ENCODE measurements at regions not wholly inside any gene's neighbourhood (a gene's known extent, or its start where the extent isn't known, plus 50 kb on each side); places are given as distances from the start of the nearest gene placed in this dataset.
"Not testable (repeated sequence)": the region's sequence is repeated elsewhere in the genome, so short reads cannot be mapped to it uniquely, and the experiment has no call there.

DNA sequence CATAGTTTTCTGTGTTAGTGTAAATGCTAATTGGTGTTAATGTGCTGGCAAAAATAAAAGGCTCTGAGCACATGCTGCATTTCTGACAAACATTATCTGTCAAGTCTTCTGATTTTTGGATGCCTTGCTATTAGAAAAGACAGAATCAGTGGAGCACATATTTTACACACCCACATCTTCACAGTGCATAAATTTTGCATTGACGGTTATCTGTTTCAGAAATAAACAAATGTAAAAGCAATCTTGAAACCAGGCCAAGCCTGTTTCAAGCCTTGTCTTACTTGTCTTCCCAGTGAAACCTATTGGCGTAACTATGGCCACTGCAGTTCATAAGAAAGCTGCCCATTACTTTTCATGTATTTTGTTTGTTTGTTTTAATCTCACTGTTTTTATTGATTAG is 333.7 kb upstream of the CDH19 start:
- no peak for FAIRE-seq
- no peak for DNase-seq (ENCODE audit: low spot score in 2 of 2)

- FAIRE-seq (no peak), DNase-seq (ENCODE audit: low spot score in 2 of 2) (no peak)
Measured at GRCh38 chr18:66931010-66931409, 327.1 kb upstream of the CDH19 start.

DNA sequence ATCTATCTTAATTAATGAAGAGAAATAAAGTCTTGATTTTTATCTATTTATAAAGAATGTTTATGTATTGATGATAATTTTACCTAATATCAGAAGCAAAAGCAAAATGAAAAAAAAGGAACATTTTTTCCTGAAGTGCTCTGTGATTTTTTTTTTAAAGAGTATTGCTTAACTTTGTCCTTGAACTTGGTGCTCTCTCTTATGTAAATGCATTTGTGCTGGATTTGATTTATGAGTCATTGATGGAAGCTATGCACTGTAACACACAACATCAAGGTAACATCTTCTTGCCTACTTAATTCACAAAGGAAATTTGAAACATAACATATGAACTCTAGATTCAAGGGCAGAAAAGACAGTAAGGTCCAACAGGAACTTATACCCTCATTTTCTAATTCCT is 312.9 kb upstream of the CDH19 start:
- DNase-seq (ENCODE audit: low spot score in 2 of 2) (no peak), FAIRE-seq (no peak)

- no peak for FAIRE-seq
Measured at GRCh38 chr18:66900837-66901236, 296.9 kb upstream of the CDH19 start.

DNA sequence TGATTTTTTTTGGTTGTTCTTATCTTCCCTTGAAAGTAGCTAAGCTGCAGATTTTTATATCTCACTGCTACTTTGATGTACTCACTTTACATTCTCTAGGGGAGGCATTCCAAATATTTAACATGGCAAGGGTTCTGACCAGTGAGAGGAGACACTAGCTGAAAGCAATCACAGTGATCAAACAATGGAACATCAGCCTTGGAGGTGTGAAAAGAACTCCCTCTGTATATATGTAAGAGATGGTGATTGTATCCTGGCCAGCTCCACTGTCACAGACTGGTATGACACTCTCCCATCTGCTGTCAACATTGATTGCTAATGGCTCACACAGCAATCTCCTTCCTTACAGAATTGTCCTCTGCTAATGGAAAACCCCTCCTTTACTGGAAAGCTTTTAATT is 291.7 kb upstream of the CDH19 start:
- no peak for DNase-seq (ENCODE audit: low spot score in 2 of 2)
- FAIRE-seq, result no peak

More at GRCh38 chr18:66900837-66901236, 296.9 kb upstream of the CDH19 start:
- DNase-seq (ENCODE audit: low spot score in 2 of 2), result no peak

DNA sequence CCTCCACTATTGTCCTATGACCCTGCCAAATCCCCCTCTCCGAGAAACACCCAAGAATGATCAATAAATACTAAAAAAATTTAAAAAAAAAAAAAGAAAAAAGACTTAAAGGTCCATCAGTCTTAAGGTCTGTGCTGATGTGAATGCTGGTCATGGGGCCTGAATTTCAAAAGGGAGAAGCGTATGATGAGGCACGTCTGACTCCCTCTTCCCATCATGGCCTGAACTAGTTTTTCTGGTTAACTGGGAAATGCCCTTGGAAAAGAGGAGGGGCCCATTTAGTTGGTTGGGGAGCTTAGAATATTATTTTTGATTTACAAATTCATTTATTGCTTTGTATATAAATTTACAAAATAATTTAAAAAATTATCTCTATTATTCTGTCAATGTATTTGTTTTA is 291.0 kb upstream of the CDH19 start:
- DNase-seq (ENCODE audit: low spot score in 2 of 2), result no peak
- FAIRE-seq, result no peak

GRCh38 chr18:66892388-66892787 is 288.5 kb upstream of the CDH19 start:
- not testable (repeated sequence) for FAIRE-seq; DNase-seq (ENCODE audit: low spot score in 2 of 2)

DNA sequence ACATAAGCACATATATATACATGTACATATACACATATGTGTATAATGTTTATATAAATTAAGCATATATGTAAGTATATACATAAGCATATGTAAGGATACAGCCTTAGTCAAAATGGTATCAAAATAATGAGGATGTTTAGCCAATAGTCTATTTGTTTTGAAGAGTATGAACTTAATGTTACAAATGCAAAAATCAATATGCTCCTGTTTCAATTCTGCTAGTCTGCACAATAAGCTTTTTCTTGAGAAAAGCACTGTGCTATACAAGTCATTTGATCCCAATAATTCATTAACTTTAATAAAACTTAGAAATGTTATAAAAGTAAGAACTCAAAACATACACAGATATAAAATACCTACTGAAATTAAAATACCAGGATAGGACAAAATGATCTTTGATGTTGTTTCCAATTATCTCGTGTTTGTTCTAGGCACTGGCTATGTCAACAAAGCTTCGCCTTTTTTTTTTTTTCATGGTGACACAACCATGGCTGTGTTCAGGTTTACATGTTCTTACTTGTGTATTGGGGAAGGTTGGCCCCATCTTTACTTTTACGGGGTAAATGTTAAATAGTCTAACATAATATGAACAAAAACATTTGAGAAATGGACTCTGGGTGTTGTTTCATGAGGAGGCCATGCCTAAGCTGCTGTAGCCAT is 271.1 kb upstream of the CDH19 start:
- FAIRE-seq (no peak), DNase-seq (ENCODE audit: low spot score in 2 of 2) (no peak)

DNA sequence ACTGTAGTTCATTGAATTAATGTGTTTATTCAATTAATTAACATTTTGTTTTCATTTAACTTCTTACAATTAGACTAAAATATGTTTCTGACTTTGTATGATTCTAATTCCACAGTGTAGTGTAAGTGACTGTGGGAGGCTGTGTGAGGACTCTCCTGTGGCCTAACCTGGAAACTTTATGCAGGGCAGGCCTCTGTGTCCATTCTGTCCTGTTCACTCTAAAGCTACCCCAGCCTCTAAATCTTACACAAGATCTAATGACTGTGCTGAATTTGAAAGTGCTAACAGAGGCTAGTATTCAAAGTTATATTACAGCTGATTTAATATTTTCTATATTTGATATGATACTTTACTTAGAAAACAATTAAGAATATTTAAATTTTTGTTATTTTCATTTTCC is 270.5 kb upstream of the CDH19 start:
- no peak for DNase-seq (ENCODE audit: low spot score in 2 of 2)
- FAIRE-seq, result no peak

DNA sequence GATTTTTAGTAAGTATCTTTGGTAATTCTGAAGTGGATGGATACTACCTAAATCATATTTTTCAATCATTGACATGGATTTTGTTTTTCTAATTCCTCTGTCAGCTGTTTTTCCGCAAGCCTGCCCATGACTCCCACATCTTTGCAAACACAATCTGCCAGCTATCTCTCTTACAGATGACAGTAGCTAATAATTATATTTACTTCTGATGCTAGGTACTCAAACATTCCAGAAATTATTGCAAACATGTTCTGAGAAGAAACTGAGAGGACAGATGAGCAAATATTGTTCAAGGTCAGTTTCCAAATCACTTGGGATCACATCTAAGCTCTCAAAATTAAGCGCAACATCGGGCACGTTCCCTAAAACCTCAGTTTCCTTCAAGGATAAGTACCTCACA is 270.0 kb upstream of the CDH19 start:
- DNase-seq (ENCODE audit: low spot score in 2 of 2) (no peak), FAIRE-seq (no peak)

DNA sequence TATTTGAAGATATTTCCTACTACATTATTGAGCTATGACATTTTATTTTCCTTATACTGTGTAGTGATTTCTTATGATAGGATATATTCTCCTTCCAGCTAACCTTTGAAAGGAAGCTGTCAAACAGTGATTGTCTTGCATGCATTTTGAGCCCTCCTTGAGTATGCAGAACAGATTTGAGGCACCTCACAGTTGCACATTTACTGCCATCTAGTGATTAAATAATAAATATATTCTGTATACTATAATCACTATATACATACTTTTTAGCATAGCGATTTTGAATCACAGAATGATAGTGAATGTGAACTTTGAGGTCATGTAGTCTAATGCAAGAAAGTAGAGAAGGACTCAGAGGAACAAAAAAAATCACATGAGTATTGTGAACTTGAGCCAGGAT is 268.4 kb upstream of the CDH19 start:
- FAIRE-seq, result no peak
- DNase-seq (ENCODE audit: low spot score in 2 of 2), result peak in 1 of 2 donors; percentile 7

- DNase-seq (ENCODE audit: low spot score in 2 of 2) (no peak), FAIRE-seq (no peak)
Measured at GRCh38 chr18:66867653-66868052, 263.8 kb upstream of the CDH19 start.

- DNase-seq (ENCODE audit: low spot score in 2 of 2); FAIRE-seq: not testable (repeated sequence)
Measured at GRCh38 chr18:66866427-66866940, 262.6 kb upstream of the CDH19 start.

DNA sequence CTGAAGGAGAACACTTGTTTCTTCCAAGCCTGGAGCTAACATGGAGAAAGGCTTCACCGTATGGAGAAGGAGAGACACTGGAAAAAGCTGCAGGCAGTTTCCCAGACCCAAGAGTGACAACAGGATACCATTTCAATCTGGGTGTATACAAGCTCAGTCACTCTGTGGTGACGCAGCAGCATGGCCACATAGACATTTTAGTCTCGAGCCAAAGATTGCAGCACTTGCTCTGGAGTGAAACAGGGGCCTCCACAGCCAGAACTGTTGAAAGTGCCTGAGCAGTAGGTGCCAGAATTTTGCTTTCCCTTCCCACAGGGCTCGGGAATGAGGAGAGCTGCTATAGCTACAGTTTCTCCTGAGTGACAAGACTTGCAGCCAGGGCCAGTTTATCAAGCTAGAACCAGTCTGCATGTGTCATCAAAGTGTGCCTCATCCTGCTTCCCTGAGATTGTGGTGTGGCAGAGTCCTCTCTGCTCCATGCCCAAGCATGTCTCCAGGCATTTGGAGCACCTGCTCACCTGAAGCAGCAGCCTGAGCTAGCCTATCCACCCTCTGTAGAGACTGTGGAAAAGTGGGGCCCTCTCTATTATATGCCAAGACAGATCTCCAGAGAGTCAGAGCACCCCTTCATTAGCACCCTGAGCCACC is 234.6 kb upstream of the CDH19 start:
- FAIRE-seq (no peak), DNase-seq (ENCODE audit: low spot score in 2 of 2) (no peak)

DNA sequence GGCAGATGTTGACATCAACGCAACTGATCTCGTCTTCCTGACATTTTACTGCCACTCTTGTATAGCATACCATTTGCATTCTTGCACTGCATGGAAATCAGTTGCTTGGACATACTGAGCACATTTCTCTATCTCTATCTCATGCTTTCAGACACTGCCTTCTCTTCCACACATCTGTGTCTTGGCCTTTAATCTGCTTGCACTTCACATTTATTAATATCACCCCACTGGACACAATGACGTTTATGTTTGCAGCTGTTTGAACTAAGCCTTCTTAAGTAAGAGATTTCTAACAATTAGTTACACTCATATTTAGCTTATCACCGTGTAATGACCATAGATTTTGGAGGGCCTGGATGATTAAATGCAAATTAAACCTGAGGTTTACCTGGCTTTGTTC is 229.8 kb upstream of the CDH19 start:
- DNase-seq (ENCODE audit: low spot score in 2 of 2), result no peak
- no peak for FAIRE-seq

DNA sequence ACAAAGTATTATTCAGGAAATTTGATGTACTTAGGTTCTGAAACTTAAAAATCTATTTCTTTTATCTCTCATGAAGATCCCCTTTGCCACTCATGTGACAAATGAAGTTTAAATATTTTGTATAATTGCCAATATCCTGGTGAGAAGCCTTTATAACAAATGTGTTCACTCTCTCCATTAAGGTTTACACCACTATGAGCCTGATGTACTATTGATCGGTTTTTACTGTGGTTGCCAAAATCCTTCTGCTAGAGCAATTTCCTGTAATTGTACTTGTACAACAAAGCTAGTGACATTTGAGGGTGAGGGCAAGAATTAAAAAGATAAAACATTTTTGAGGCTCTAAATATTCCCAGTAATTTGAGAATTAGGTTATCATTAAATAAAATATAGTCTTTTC is 222.3 kb upstream of the CDH19 start:
- no peak for DNase-seq (ENCODE audit: low spot score in 2 of 2)
- FAIRE-seq, result no peak

GRCh38 chr18:66825347-66825746 is 221.5 kb upstream of the CDH19 start:
- DNase-seq (ENCODE audit: low spot score in 2 of 2), result no peak
- FAIRE-seq, result no peak

GRCh38 chr18:66819235-66819634 is 215.3 kb upstream of the CDH19 start:
- DNase-seq (ENCODE audit: low spot score in 2 of 2) (no peak), FAIRE-seq (no peak)

- FAIRE-seq (no peak), DNase-seq (ENCODE audit: low spot score in 2 of 2) (no peak)
Measured at GRCh38 chr18:66813138-66813537, 209.2 kb upstream of the CDH19 start.

- DNase-seq (ENCODE audit: low spot score in 2 of 2), result no peak
- FAIRE-seq, result no peak
Measured at GRCh38 chr18:66795051-66795450, 191.2 kb upstream of the CDH19 start.

DNA sequence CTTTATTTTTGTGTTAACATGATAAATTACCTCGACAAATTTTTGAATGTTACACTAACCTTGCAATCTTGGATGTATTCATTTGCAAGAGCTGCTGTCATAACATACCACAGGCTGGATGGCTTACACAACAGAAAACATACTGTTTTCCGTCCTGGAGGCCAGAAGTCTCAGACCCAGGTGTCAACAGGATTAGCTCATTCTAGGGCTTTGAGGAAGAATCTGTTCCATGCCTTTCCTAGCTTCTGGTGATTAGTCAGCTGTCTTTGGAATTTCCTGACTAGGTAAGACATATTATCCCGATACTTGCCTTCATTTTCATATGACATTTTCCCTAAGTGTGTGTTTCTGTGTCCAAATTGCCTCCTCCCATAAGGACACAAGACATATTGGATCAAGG is 188.6 kb upstream of the CDH19 start:
- FAIRE-seq, result no peak
- DNase-seq (ENCODE audit: low spot score in 2 of 2), result no peak

DNA sequence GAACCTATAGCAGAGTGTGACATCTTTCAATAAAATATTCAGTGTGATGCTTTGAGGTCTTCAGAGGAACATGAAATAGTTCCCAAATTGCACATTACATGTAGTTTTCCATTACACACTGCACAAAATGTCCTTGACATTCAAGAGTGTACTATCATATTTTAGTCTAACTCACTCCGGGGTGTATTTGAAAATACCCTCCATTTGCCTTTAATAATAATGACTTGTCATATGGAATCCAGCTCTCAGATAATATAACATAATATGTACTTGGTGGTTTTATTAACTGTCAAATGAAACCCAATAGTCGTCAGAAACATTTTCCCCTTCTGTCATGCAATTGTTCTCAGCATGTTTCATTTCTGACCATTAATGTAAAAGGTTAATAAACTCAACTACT is 176.7 kb upstream of the CDH19 start:
- no peak for DNase-seq (ENCODE audit: low spot score in 2 of 2)
- no peak for FAIRE-seq
